ENCODE measurements at regions not wholly inside any gene's neighbourhood (a gene's known extent, or its start where the extent isn't known, plus 50 kb on each side); places are given as distances from the start of the nearest gene placed in this dataset.
"Not testable (repeated sequence)": the region's sequence is repeated elsewhere in the genome, so short reads cannot be mapped to it uniquely, and the experiment has no call there.

GRCh38 chr6:11384531-11385309 is 152.3 kb upstream of the NEDD9 start:
- no peak for DNase-seq (ENCODE audit: low read depth)

- peak; percentile 52 for DNase-seq (ENCODE audit: low read depth)
These were observed 149.5 kb upstream of the NEDD9 start for GRCh38 chr6:11381801-11382513.

- no peak for DNase-seq (ENCODE audit: low read depth)
These were observed 148.7 kb upstream of the NEDD9 start for GRCh38 chr6:11380969-11381744.

GRCh38 chr6:11380549-11380948 is 148.1 kb upstream of the NEDD9 start:
- no peak for DNase-seq (ENCODE audit: low read depth)

- no peak for DNase-seq (ENCODE audit: low read depth)
These were observed 147.3 kb upstream of the NEDD9 start for GRCh38 chr6:11379805-11380204.

GRCh38 chr6:11378639-11379038 is 146.2 kb upstream of the NEDD9 start:
- DNase-seq (ENCODE audit: low read depth), result no peak

- no peak for DNase-seq (ENCODE audit: low read depth)
These were observed 141.9 kb upstream of the NEDD9 start for GRCh38 chr6:11374036-11375010.

GRCh38 chr6:11373208-11373607 is 140.7 kb upstream of the NEDD9 start:
- DNase-seq (ENCODE audit: low read depth), result no peak

GRCh38 chr6:11372186-11372790 is 139.8 kb upstream of the NEDD9 start:
- not testable (repeated sequence) for DNase-seq (ENCODE audit: low read depth)

DNA sequence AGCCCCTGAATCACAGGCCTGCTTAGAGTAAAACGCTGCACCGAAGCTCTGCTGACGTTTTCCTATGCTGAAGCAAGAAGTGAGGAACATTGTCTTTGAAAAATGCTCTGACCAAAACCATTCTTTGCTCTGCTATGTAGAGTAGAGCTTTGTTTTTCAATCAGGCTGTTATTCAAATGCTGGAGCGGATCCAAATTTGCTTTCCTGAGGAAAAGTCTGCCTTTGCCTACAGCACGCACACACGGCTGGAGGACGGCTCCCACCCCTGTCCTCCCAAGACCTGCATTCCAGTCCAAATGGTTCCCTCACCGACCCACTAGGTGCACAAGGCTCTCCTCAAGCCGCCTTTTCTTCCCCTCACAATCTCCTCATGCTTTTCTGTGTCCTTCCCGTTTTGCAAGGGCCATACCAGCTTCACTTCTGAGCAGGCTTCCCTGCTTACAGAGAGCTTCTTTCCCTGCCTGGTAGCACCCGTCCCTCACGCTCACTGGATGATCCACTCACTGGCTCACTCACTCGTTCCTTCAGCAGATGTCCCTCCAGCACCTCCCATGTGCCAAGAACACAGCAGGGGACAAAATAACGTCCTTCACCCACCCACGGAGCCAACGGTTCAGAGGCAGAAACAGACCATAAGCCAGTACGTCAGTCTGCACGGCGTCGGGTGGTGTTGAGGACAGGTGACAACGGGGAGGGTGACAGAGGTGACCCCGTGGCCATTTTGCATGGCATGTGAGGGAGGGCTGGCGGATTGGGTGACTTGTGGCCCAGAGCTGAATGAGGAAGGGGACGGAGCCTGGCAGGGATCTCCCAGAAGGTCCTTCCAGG is 137.9 kb upstream of the NEDD9 start:
- DNase-seq (ENCODE audit: low read depth), result no peak

DNA sequence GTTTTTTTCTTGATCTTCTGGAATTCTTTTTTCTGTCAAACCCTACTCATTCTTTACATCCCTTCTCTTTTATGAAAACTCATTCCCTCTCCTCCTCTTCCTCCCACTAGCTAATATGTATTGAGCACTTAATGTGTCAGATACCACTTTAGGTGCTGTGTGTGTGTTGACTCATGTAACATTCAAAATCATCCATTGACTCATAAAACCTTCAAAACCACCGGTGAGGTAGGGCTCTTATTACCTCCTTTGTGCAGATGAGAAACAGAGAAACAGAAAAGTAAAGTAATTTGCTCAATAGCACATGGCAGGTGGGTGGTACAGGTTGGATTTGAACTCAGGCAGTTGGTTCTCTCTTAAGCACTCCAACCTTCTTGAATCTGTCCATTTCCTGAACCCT is 136.3 kb upstream of the NEDD9 start:
- DNase-seq (ENCODE audit: low read depth), result no peak

DNA sequence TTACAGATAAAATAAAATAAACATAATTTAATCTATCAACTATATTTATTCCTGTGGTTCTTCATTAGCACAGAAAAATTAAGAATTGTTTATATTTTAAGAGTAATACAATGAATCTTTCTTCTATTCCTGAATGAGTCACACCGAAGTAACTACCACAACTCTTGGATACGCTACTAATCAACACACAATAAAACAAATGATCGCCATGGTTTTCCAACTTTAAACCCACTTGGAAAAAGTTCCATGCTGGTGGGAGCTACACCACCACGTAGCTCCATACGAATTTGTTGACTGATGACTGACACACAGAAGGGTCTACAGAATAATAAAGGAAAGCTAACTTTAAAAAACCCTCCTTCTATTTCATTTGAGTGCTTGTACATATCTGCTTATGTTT is 135.8 kb upstream of the NEDD9 start:
- no peak for DNase-seq (ENCODE audit: low read depth)

- DNase-seq (ENCODE audit: low read depth), result no peak
These were observed 135.3 kb upstream of the NEDD9 start for GRCh38 chr6:11367638-11368199.

DNA sequence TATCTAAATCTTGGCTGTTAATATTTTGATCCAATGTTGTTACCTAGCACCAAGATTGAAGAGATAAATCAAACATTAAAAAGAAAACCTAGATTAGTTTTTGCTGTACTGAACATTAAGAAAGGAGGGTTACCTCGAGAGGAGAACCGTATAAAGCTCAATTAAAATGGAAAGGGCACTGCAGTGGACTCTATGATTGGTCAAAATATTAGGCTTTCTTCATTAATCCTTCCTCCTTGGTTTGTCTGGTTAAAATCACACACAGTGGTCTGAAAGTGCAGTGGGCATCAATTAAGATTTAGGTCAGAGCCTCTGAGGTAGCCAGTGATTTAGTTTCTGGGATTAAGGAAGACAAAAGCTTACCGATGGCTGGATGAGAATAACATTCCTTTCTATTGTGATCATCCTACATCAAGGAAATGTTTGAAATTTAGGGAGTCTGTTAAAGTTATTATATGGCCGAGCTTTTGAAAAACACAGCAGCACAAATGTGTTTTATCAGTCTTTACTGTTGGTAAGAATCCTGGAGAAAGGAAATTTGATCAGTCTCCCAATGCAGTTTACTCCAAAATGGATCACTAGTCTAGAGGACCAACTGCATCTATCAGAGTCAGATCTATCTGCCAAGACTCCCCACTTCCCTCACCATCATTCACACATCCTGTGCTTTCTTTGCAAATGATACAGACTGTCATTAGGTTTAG is 134.6 kb upstream of the NEDD9 start:
- no peak for DNase-seq (ENCODE audit: low read depth)

DNA sequence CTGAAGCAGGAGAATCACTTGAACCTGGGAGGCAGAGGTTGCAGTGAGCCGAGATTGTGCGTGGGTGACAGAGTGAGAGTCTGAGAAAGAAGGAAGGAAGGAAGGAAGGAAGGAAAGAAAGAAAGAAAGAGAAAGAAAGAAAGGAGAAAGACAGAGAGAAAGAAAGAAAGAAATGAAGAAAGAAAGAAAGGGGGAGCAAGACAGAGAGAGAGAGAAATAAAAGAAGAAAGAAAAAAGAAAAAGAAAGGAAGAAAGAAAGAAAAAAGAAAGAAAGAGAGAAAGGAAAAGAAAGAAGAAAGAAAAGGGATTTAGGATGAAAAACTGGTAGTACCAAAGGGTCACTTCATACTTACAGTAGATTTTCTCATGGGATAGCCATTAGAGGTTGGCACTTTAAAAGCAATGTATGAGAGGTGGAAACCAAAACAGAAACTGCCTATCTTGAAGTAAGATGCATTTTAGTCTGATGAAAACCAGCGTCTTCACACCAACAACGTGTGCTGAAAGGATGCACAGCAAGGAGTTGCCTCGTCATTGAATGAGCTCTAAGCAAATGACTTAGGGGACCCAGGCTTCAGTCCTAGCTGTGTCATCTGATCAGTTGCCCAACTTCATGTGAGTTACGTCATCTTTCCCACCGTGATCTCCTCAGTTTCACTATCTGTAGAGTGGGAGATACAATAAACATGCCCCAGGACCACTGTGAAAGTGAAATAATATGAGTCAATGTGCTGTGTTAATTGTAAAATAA is 133.9 kb upstream of the NEDD9 start:
- DNase-seq (ENCODE audit: low read depth), result peak; percentile 19

- DNase-seq (ENCODE audit: low read depth), result no peak
These were observed 132.5 kb upstream of the NEDD9 start for GRCh38 chr6:11364971-11365397.

GRCh38 chr6:11363881-11364576 is 131.6 kb upstream of the NEDD9 start:
- DNase-seq (ENCODE audit: low read depth), result no peak

GRCh38 chr6:11362564-11362963 is 130.1 kb upstream of the NEDD9 start:
- DNase-seq (ENCODE audit: low read depth), result no peak

Measured in T follicular helper cell (primary cell).